IMR-90 (cell line): ENCODE measurements at regions not wholly inside any gene's neighbourhood (a gene's known extent, or its start where the extent isn't known, plus 50 kb on each side); places are given as distances from the start of the nearest gene placed in this dataset.

ENCODE experiments used
- ATAC-seq: fragments of 200-7000 bp; cut with Tn5 transposase; 2 replicates; pipeline ENCODE4 v1.9.1; 2020; ENCODE audit warnings: low read depth, mild to moderate bottlenecking, moderate library complexity
- BruUV-seq: library from RNA; stranded (reverse); fragments of 400-500 nt; replicated peaks from 2 replicates; lab custom pipeline; 2021; lab: Mats Ljungman, UMichigan
- CTCF ChIA-PET: fragments of 300-600 bp; formaldehyde crosslinking; extraction: SDS; loops from one replicate; lab custom pipeline; 2021; ENCODE audit warnings: antibody characterized with exemption; lab: Yijun Ruan, JAX
- POLR2A ChIA-PET: fragments of 300-600 bp; sonication (Branson Sonifier 250); formaldehyde crosslinking; loops from one replicate; lab custom pipeline; 2022; ENCODE audit warnings: antibody characterized with exemption; ENCODE audit not compliant: unreplicated experiment; lab: Charles Lee
- DNase-seq: peaks from one replicate; pipeline ENCODE4 v3.0.0; 2013
- H2AFZ ChIP-seq: replicated peaks from 2 replicates; pipeline ENCODE3; 2013; ENCODE audit warnings: low read length, mild to moderate bottlenecking; ENCODE audit not compliant: poor library complexity
- H2AK5ac ChIP-seq: 2 replicates; pipeline ENCODE4 v1.6.1; 2013; ENCODE audit warnings: low read depth, low read length, inconsistent platforms
- H2AK9ac ChIP-seq: replicated peaks from 2 replicates; pipeline ENCODE3; 2013; ENCODE audit warnings: mild to moderate bottlenecking, low read depth, low read length, moderate library complexity; ENCODE audit not compliant: poor library complexity
- H2BK120ac ChIP-seq: 2 replicates; pipeline ENCODE4 v1.6.1; 2013; ENCODE audit warnings: low read depth, low read length, inconsistent platforms
- H2BK15ac ChIP-seq: 3 replicates; pipeline ENCODE4 v1.6.1; 2013; ENCODE audit warnings: low read depth, low read length, inconsistent platforms
- H2BK20ac ChIP-seq: 2 replicates; pipeline ENCODE4 v1.6.1; 2013; ENCODE audit warnings: low read depth, mild to moderate bottlenecking, inconsistent platforms, low read length, moderate library complexity
- H2BK5ac ChIP-seq: 2 replicates; pipeline ENCODE4 v1.6.1; 2013; ENCODE audit warnings: mild to moderate bottlenecking, low read depth, low read length, inconsistent platforms; ENCODE audit not compliant: poor library complexity, severe bottlenecking
- H3K14ac ChIP-seq: replicated peaks from 2 replicates; pipeline ENCODE4 v1.6.1; 2013; ENCODE audit warnings: low read depth, low read length, inconsistent platforms
- H3K18ac ChIP-seq: 2 replicates; pipeline ENCODE4 v1.6.1; 2013; ENCODE audit warnings: low read depth, low read length, control low read depth
- H3K23ac ChIP-seq: 2 replicates; pipeline ENCODE4 v1.6.1; 2013; ENCODE audit warnings: low read depth, low read length, inconsistent platforms
- H3K27ac ChIP-seq: 2 replicates; pipeline ENCODE4 v1.5.1; 2013; ENCODE audit warnings: mild to moderate bottlenecking, control low read depth, low read length; ENCODE audit not compliant: insufficient read depth
- H3K27me3 ChIP-seq: 2 replicates; pipeline ENCODE4 v1.6.1; 2013; ENCODE audit warnings: low read length; ENCODE audit not compliant: control insufficient read depth, insufficient read depth
- H3K36me3 ChIP-seq: 2 replicates; pipeline ENCODE4 v1.6.1; 2013; ENCODE audit warnings: low read length, mixed read lengths; ENCODE audit not compliant: control insufficient read depth, insufficient read depth
- H3K4ac ChIP-seq: 2 replicates; pipeline ENCODE4 v1.6.1; 2013; ENCODE audit warnings: low read depth, low read length, inconsistent platforms
- H3K4me1 ChIP-seq: 2 replicates; pipeline ENCODE4 v1.6.1; 2013; ENCODE audit warnings: low read length, mixed read lengths; ENCODE audit not compliant: control insufficient read depth, insufficient read depth
- H3K4me2 ChIP-seq: 2 replicates; pipeline ENCODE4 v1.6.1; 2013; ENCODE audit warnings: low read depth, mild to moderate bottlenecking, control low read depth, low read length, moderate library complexity
- H3K4me3 ChIP-seq: 2 replicates; pipeline ENCODE4 v1.5.1; 2013; ENCODE audit warnings: low read depth, mild to moderate bottlenecking, control low read depth, low read length, moderate library complexity; ENCODE audit not compliant: insufficient read depth
- H3K56ac ChIP-seq: 2 replicates; pipeline ENCODE4 v1.6.1; 2013; ENCODE audit warnings: low read length, inconsistent platforms; ENCODE audit not compliant: insufficient read depth; ENCODE audit errors: extremely low read depth
- H3K79me1 ChIP-seq, 2 experiments: 2 replicates each; pipeline ENCODE4 v1.6.1; 2013; ENCODE audit warnings: low read length in 2 of 2, inconsistent platforms in 1 of 2, low read depth in 1 of 2
- H3K9ac ChIP-seq: 2 replicates; pipeline ENCODE4 v1.6.1; 2013; ENCODE audit warnings: low read depth, low read length, control low read depth
- H3K9me1 ChIP-seq: 2 replicates; pipeline ENCODE4 v1.6.1; 2013; ENCODE audit warnings: low read length, inconsistent platforms; ENCODE audit not compliant: insufficient read depth
- H3K9me3 ChIP-seq: 2 replicates; pipeline ENCODE4 v1.6.1; 2013; ENCODE audit warnings: low read length; ENCODE audit not compliant: control insufficient read depth, insufficient read depth
- H4K20me1 ChIP-seq: 2 replicates; pipeline ENCODE4 v1.6.1; 2013; ENCODE audit warnings: low read length, inconsistent platforms; ENCODE audit not compliant: insufficient read depth
- H4K5ac ChIP-seq: 2 replicates; pipeline ENCODE4 v1.6.1; 2013; ENCODE audit warnings: mild to moderate bottlenecking, low read depth, low read length, control low read depth
- H4K8ac ChIP-seq, 2 experiments: 2 replicates each; pipeline ENCODE4 v1.6.1; 2013; ENCODE audit warnings: low read depth in 2 of 2, low read length in 2 of 2, control low read depth in 1 of 2, inconsistent platforms in 1 of 2
- H4K91ac ChIP-seq: 2 replicates; pipeline ENCODE4 v1.6.1; 2013; ENCODE audit warnings: low read depth, low read length, inconsistent platforms; ENCODE audit not compliant: insufficient read depth
- BHLHE40 ChIP-seq: fragments of 150-350 bp; IDR thresholded peaks from 2 replicates; pipeline ENCODE4 v1.6.1; 2016; ENCODE audit warnings: mild to moderate bottlenecking, low read depth, low read length
- CEBPB ChIP-seq: IDR thresholded peaks from 2 replicates; pipeline ENCODE4 v1.6.1; 2012; ENCODE audit warnings: low read depth, low read length, improper control_type of control experiment
- CHD1 ChIP-seq: IDR thresholded peaks from 2 replicates; pipeline ENCODE4 v1.6.1; 2012; ENCODE audit warnings: low read depth, low read length, improper control_type of control experiment
- FOS ChIP-seq: fragments of 150-350 bp; IDR thresholded peaks from 2 replicates; pipeline ENCODE4 v1.6.1; 2016; ENCODE audit warnings: low read depth, low read length
- MAFK ChIP-seq: IDR thresholded peaks from 2 replicates; pipeline ENCODE4 v1.6.1; 2012; ENCODE audit warnings: low read depth, low read length, improper control_type of control experiment
- MAZ ChIP-seq: IDR thresholded peaks from 2 replicates; pipeline ENCODE4 v1.6.1; 2012; ENCODE audit warnings: low read depth, mild to moderate bottlenecking, low read length, improper control_type of control experiment, moderate library complexity, borderline replicate concordance
- MXI1 ChIP-seq: IDR thresholded peaks from 2 replicates; pipeline ENCODE4 v1.6.1; 2012; ENCODE audit warnings: low read depth, mild to moderate bottlenecking, low read length, moderate library complexity, borderline replicate concordance
- NFE2L2 ChIP-seq: fragments of 150-350 bp; IDR thresholded peaks from 2 replicates; pipeline ENCODE4 v1.6.1; 2016; ENCODE audit warnings: low read depth, mild to moderate bottlenecking, low read length
- POLR2A ChIP-seq: IDR thresholded peaks from 2 replicates; pipeline ENCODE4 v1.6.1; 2012; ENCODE audit warnings: mild to moderate bottlenecking, low read depth, low read length
- RAD21 ChIP-seq: IDR thresholded peaks from 2 replicates; pipeline ENCODE4 v1.6.1; 2012; ENCODE audit warnings: low read length, improper control_type of control experiment
- RCOR1 ChIP-seq: IDR thresholded peaks from 2 replicates; pipeline ENCODE4 v1.6.1; 2012; ENCODE audit warnings: mild to moderate bottlenecking, low read length, improper control_type of control experiment; ENCODE audit not compliant: insufficient replicate concordance
- RFX5 ChIP-seq: IDR thresholded peaks from 2 replicates; pipeline ENCODE4 v1.8.0; 2012; ENCODE audit warnings: low read depth, mild to moderate bottlenecking, low read length, moderate library complexity
- SMC3 ChIP-seq: fragments of 150-350 bp; IDR thresholded peaks from 2 replicates; pipeline ENCODE4 v1.6.1; 2016; ENCODE audit warnings: low read depth, mild to moderate bottlenecking, antibody characterized with exemption, low read length, moderate library complexity
- WGBS, 2 experiments: methylation state at CpG; one replicate each; pipeline versions ENCODE4 v1.1.5 to v1.1.7; 2013; ENCODE audit warnings: missing lambda C conversion rate in 2 of 2; ENCODE audit not compliant: insufficient read length in 1 of 2; ENCODE audit errors: extremely low coverage in 2 of 2; 5-methylcytosine and 5-hydroxymethylcytosine counted together
- dilution Hi-C: fragments of 300-500 bp; cut with HindIII; formaldehyde crosslinking; loops from one replicate; pipeline ENCODE4 v1.14.3; 2018; ENCODE audit warnings: low sequenced_read_pairs; ENCODE audit not compliant: unreplicated experiment
- in situ Hi-C: fragments of 300-500 bp; cut with MboI; formaldehyde crosslinking; loops from 3 replicates; pipeline ENCODE4 v1.14.3; 2019; ENCODE audit warnings: low sequenced_read_pairs, inconsistent platforms, mixed read lengths
- intact Hi-C: fragments of 100-400 bp; cut with micrococcal nuclease; formaldehyde crosslinking; loops from 2 replicates; pipeline ENCODE4 v1.10.0; 2022
- TF ChIP-seq, protein P1 (sequence below): fragments of 150-350 bp; IDR thresholded peaks from 2 replicates; pipeline ENCODE4 v1.6.1; 2016; ENCODE audit warnings: low read depth, mild to moderate bottlenecking, low read length, moderate library complexity, borderline replicate concordance
- TF ChIP-seq, protein P2 (sequence below): conservative IDR thresholded peaks from 2 replicates; pipeline ENCODE4 v1.5.1; 2012; ENCODE audit warnings: mild to moderate bottlenecking, low read depth, low read length, improper control_type of control experiment
- TF ChIP-seq, protein P3 (sequence below): fragments of 150-350 bp; IDR thresholded peaks from 2 replicates; pipeline ENCODE4 v1.6.1; 2017; ENCODE audit warnings: mild to moderate bottlenecking, antibody characterized with exemption, low read length, low read depth

- no peak overlapping the region for H4K5ac ChIP-seq
- no peak overlapping the region for H3K27ac ChIP-seq
- H3K4ac ChIP-seq = no peak overlapping the region
- H2BK20ac ChIP-seq = no peak overlapping the region
- H3K14ac ChIP-seq = no peak overlapping the region
- no peak overlapping the region for H2BK15ac ChIP-seq
- no peak overlapping the region for H3K9ac ChIP-seq
- dilution Hi-C loops = no loop called here
- ChIA-PET POLR2A (no interaction called here), CTCF (no interaction called here)
- BruUV-seq = no TSS peak
- H3K4me3 ChIP-seq = no peak overlapping the region
- no peak overlapping the region for H3K56ac ChIP-seq
- no peak overlapping the region for H3K18ac ChIP-seq
- no peaks in the 10 kb centered on the region for H4K20me1 ChIP-seq
- no peaks in the 10 kb centered on the region for H3K9me1 ChIP-seq
- H2BK5ac ChIP-seq = no peak overlapping the region
- no peak overlapping the region for H4K8ac ChIP-seq
- H3K27me3 ChIP-seq = peaks cover 17% of the 10 kb centered on the region
- no peak overlapping the region for H2AK9ac ChIP-seq
- no peak overlapping the region for H3K23ac ChIP-seq
- H3K9me3 ChIP-seq = peaks cover 7% of the 10 kb centered on the region; the same call in 1 of the 2 replicates
- no peaks in the 10 kb centered on the region for H3K4me1 ChIP-seq
- no peak overlapping the region for H2AK5ac ChIP-seq
- no peak overlapping the region for H2AFZ ChIP-seq
- H3K4me2 ChIP-seq = no peak overlapping the region
- H4K91ac ChIP-seq = no peak overlapping the region
- in situ Hi-C loops = no loop called here
- H3K79me1 ChIP-seq = no peaks in the 10 kb centered on the region
- no peak overlapping the region for H2BK120ac ChIP-seq
- DNase-seq = no peak
- TF ChIP-seq RCOR1 (no peak), MAFK (no peak), POLR2A (no peak), CEBPB (no peak), RAD21 (no peak), NFE2L2 (no peak), BHLHE40 (no peak), MAZ (no peak), RFX5 (no peak), CHD1 (no peak), MXI1 (no peak), FOS (no peak), SMC3 (no peak)
- TF ChIP-seq, protein P1, sequence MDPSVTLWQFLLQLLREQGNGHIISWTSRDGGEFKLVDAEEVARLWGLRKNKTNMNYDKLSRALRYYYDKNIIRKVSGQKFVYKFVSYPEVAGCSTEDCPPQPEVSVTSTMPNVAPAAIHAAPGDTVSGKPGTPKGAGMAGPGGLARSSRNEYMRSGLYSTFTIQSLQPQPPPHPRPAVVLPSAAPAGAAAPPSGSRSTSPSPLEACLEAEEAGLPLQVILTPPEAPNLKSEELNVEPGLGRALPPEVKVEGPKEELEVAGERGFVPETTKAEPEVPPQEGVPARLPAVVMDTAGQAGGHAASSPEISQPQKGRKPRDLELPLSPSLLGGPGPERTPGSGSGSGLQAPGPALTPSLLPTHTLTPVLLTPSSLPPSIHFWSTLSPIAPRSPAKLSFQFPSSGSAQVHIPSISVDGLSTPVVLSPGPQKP = no peak
- TF ChIP-seq, protein P2, sequence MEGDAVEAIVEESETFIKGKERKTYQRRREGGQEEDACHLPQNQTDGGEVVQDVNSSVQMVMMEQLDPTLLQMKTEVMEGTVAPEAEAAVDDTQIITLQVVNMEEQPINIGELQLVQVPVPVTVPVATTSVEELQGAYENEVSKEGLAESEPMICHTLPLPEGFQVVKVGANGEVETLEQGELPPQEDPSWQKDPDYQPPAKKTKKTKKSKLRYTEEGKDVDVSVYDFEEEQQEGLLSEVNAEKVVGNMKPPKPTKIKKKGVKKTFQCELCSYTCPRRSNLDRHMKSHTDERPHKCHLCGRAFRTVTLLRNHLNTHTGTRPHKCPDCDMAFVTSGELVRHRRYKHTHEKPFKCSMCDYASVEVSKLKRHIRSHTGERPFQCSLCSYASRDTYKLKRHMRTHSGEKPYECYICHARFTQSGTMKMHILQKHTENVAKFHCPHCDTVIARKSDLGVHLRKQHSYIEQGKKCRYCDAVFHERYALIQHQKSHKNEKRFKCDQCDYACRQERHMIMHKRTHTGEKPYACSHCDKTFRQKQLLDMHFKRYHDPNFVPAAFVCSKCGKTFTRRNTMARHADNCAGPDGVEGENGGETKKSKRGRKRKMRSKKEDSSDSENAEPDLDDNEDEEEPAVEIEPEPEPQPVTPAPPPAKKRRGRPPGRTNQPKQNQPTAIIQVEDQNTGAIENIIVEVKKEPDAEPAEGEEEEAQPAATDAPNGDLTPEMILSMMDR = no peak
- TF ChIP-seq, protein P3, sequence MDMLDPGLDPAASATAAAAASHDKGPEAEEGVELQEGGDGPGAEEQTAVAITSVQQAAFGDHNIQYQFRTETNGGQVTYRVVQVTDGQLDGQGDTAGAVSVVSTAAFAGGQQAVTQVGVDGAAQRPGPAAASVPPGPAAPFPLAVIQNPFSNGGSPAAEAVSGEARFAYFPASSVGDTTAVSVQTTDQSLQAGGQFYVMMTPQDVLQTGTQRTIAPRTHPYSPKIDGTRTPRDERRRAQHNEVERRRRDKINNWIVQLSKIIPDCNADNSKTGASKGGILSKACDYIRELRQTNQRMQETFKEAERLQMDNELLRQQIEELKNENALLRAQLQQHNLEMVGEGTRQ = no peak
- H3K36me3 ChIP-seq = no peaks in the 10 kb centered on the region
- no peak for ATAC-seq
- intact Hi-C loops = no loop called here
- no CpG with 5 or more reads among the region's 1 CpG for WGBS, 2 experiments
These were observed 87.8 kb upstream of the RFLNA start for GRCh38 chr12:124207049-124207448.
